Inflammatory macrophage treated with lipopolysaccharide for 1 hour (primary cell): ENCODE measurements at regions not wholly inside any gene's neighbourhood (a gene's known extent, or its start where the extent isn't known, plus 50 kb on each side); places are given as distances from the start of the nearest gene placed in this dataset.
A peak's percentile ranks its signal among the peaks of the same experiment; 100 is the strongest.
"Not testable (repeated sequence)": the region's sequence is repeated elsewhere in the genome, so short reads cannot be mapped to it uniquely, and the experiment has no call there.

Experiments used
- DNase-seq, 2 donors: peaks; one replicate each; pipeline ENCODE4 v3.0.0-alpha.2; 2020 to 2022

DNA sequence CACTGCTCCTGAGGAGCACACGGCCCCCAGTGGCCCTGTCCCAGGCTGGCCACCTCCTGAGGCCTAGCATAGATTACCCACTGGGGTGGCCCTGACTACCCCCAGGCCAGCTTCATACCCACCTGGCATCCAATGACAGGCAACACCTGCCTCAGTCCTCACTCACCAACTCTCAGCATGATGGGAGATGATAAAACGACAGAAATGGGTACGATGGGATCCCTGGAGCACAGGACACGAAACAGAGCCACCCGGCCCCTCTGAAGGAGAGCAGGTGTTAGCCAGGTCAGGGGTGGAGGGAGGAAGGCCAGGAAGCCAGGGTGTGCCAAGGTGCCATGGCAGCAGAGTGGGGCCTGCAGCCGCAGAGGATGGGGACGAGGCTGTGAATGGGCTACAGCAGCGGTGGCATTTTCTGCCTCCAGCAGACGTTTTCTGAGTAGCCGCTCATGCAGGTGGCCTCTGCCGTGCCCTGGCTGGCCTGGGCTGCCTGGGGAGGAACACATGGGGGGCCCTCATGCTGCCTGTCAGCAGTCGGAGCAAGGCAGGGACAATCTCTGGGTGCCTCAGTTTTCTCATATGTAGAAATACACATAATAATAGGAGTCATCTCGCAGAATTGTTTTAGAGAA, 50.2 kb upstream of the FGF3 start:
- no peak for DNase-seq

DNA sequence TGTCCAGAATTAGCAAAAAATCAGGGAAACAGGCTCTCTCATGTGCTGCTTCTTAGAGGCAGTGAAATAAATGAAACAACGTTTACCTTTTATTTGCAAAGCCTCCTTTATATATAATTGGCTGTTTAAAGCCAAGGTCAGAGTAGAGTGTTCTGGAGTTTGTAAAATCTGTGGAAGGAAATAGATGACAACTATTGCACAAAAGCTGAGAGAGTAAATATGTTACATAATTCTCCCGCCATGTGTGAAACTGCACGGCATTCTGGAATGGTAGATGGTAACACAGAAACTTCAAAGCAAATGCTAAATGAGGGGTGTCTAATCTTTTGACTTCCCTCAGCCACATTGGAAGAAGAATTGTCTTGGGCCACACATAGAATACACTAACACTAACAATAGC, 51.5 kb upstream of the FGF3 start:
- peak in 1 of 2 donors; percentile 13 for DNase-seq

DNA sequence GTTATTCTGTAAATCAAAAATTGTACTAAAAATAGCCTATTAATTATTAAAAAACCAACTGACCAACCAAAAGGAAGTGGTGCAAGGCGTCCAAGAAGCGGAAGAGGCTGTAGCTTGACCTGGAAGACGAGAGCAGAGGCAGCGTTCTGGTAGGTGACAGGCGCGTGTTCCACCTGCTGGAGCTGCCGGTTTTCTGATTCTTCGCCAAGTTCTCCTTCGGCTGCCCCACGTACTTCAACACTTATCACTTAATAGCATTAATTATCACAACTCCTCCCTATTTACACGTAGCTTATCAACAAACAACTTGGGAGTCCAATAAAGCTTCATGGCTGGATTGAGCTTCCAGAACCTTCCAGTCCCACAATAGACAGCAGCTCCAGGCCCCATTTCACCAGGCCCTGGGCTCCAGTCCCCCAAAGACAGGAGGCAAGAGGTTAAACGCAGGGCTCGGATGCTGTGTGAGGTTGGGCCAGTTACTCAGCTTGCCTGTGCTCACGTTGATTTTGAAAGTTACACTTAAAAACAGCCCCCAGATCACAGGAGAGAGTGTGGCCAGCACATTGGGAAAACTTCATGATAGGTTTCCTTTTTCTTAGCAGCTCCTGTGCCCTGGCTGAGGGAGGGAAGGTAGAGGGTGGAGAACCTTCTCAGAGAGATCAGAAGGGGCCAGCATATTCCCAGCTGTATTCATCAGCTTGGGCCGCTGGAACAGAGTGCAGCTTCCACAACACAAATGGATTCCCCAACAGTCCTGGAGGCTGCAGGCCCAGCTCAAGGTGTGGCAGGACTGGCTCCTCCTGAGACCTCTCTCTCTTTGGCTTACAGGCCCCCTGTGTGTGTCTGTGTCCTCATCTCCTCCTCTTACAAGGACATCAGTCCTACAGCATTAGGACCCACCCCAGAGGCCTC, 54.2 kb upstream of the FGF3 start:
- no peak for DNase-seq

DNA sequence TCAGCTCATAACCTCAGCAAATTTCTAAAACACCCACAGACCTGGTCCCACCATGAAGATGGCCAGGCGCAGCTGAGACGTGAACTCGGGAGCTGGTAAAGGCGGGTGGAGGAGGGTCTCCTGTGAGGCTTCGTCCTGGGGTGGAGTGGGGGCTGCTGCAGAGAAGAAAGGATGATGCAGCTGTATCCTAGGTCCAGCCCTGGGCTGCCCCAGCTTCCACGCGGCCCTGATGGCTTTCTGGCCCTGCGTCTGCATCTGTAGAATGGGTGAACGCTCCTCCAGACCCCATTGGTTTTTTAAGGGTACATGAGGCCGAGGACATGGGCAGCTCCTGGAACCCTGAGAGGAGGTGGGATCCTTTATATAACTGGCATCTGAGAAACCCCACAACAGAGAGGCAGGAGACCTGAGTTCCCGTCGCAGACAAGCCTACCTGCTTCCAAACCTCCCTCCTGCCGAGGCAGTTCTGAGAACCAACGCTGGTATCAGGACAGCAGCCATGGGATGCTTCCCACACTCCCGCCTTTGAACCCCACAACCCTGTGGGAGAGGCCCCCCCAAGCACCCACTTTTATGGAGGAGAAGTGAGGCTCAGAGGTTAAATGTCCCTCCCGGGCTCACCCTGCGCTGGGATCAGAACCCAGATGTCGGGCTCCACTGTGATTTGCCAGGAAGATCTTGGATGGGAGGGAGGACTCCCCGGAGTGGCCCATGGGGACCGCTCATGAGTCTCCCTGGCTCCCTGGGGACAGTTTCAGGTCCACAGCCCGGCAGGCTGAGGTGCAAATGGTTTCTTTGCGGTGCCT, 55.2 kb upstream of the FGF3 start:
- no peak for DNase-seq

DNA sequence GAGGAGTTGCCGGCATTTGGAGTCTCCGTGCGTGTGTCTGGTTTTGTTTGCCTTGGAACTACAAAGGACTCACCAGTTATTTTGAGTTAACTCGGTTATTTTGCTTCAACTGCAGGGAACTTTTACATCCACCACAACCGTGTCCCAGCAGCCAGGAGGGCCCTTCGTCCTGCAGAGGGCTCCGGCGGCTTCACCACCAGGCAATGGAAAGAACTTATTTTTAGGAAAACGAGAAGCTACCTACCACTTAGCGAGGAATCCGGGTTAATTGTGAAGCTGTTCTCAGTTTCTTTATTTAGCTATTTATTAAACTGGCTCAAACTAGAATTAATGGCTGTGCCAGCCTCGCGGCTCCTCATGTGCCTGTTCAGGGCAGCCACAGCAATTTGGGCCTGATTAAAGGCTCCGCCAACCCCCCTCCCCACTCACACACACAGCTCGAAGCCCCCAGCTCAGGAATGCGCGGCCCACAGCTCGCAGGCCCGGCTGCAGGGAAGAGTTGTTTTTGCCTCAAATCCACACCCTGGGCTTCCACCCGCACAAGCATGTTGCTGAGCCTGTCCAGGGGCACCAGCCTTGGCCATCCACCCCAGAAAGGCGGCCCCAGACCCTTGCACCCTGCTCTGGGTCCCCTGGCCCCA, 55.9 kb upstream of the FGF3 start:
- no peak for DNase-seq

DNA sequence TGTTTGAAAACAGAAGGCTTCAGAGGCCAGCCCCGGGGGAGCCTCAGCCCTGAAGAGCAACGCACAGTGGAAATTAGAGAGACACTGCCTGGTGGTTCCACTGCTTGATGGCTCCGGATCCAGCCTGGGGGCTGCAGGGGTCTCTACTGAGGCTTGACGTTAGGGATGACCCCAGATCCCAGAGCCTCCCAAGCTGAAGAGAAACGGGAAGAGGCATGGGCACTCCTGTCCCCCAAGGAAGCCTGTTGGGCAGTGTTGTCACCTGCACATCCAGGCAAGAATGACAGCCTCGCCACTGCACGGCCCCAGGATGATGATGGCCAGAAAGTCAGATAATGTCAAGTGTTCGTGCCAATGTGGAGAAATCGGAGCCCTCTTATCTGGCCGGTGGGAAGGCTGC, 56.8 kb upstream of the FGF3 start:
- no peak for DNase-seq

DNA sequence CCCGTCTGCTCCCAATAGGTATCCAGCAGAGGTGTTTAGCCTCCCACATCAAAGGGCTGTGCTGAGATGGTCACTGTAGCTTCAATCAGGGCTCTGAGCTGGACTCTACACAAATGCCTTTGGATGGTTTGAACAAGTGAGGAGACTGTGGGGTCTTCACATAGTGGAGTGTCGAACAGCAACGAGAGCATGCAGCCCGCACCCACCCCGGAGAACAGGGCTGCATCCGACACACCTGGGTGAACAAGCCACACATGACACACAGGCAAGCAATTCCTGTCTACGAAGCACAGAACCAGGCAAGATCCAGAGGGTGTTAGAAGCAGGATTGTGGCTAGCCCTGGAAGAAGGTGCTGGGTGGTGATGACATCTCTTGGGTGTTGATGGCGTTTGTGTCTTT, 58.0 kb upstream of the FGF3 start:
- DNase-seq = no peak

DNA sequence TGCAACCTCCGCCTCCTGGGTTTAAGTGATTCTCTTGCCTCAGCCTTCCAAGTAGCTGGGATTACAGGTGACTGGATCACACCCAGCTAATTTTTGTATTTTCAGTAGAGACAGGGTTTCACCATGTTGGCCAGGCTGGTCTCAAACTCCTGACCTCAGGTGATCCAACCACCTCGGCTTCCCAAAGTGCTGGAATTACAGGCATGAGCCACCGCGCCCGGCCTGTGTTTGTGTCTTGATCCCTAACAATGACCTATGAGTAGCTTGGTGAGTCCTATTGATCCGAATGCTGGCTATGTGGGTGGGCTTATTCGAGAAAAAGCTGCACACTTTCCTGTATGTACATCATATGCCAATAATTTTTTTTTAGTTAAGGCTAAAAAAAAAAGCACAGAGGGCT, 58.5 kb upstream of the FGF3 start:
- DNase-seq = not testable (repeated sequence)

DNA sequence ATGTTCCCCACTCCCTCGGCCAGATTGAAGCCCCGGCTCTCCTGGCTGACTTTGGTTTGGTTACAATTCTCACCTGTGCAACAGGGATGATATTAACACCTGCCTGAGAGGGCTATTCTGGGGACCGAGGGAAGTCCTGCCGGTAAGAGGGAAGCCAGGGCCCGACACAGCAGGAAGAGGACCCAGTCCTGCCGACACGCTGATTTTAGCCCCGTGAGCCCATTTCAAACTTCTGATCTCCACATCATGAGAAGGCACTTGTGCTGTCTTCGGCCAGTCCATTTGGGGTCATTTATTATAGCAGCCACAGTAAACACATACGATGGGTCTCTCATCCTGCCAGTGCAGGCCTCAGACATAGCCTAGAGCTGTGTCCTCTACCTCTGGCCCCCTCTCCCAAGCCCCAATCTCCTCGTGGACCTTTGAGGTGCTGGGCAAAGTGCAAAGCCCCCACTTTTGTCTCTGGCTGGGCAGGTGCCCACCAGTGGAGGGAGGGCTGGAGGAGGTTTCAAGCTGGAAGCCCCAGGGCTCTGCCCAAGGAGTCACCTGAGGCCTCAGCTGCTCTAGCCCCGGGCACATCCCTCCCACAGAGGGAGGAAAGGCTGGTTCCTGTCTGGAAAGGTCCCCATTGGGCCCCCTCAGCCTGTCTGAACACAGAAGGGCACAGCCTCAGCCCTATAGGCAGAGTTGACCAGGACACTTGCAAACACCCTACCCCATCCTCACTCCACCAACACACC, 59.1 kb upstream of the FGF3 start:
- no peak for DNase-seq

DNA sequence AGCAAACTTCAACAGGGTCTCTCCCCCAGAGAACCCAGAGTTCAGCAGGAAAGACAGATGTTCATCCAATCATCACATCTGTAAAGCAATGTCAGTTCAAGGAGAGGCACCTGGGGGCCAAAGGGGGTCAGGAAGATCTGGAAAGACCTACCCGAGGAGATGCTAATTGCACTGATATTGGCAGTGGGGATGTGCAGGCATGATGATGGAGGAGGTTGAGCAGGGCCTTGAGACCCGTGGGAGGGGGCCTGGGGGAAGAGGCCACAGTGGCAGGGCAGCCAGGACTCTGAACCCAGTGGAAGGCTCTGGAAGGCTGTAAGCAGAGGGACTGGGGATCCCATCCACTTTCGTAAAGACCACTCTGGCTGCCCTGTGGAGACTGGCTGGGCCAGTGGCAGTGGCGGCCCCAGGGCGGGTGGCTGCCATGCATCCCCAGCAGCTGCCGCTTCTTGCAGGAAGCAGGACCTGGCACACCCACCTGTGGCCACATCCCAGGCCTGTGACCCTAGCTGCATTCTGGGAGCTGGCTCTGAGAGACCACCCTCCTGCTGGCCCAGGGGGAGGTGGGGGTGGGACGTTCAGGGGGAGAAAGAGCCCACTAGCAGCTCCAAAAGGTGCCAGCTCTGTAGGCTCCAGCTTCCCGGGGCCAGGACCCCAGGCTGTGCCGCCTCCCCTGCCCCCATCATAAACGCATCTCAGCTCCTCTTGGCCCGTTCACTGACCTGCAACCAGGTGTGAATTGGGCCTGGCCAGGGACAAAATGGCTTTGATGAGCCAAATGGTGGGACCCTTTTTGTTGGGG, 59.9 kb upstream of the FGF3 start:
- DNase-seq = no peak

DNA sequence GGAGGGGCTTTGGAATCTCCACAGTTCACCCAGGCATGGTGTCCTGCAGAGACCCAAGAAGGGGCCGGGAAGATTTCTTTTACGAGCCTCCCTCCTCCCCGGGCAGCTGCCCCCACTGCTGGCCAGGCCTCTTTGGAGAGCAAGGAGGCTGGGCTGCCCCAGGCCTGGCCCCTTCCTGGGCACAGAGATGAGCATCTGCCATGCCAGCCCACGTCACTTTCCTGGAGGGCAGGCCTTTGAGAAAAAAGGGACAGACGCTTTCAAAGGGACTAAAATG, 60.5 kb upstream of the FGF3 start:
- no peak for DNase-seq

DNA sequence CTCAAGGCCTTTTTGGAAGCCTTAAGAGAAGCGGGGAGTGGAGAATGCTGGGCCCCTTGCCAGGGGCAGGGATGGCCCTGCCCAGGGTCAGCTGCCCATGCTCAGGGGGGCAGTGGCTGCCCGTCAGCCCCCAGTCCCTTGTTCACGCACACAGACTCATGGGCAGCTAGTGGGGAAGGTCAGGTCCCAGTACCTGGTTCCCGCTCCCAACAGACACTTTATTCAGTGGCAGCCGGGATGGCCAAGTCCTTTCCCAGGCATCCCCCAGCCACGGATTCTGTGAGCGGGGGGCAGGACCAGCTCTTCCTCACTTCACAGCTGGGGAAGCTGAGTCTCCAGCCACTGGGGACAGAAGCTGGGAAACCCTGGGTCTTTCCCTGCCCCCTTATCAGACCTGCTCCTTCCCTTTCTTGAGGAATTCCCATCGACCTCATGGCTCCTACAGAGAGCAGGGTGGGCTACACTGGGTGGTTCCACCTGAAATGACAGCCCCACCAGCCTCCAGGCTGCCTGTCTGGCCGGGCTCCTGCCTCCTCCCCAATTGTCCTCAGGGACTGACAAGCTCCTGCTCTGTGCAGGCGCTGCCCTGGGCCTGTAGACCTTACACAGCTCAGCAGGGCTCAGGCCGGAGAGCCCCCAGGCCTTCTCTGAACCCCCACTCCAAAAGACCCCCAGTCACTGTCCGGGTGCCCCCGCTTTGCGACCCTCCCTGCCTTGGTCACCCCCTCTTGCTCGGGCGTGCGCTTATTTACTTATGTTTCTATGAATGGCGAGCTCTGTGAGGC, 61.0 kb upstream of the FGF3 start:
- no peak for DNase-seq

DNA sequence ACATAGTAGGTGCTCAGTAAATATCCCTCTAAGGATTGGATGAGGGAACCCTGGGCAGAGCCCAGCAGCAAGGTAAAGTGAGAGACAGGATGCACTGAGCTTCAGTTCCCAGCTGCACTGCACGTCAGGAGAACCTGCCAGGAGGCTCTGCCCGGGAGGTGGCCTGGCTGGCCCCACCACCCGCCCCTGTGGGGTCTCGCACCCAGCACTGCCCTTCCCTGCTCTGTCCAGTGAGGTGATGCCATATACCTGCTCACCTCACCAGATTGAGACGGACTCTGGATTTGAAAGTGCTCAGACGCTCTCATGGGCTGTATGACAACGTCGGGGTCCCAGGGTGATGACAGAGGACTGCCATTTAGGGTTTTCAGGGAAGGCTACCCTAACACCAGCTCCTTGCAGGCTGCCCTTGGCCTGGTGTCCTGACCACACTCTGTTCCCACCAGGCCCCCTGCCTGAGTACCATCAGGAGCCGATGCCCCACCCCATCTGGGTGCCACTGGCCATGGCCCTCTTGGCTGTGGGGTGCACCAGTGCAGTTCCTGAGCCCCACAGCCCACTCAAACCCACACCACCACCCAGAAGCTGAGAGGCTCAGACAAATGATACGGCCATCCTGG, 61.7 kb upstream of the FGF3 start:
- DNase-seq = no peak

DNA sequence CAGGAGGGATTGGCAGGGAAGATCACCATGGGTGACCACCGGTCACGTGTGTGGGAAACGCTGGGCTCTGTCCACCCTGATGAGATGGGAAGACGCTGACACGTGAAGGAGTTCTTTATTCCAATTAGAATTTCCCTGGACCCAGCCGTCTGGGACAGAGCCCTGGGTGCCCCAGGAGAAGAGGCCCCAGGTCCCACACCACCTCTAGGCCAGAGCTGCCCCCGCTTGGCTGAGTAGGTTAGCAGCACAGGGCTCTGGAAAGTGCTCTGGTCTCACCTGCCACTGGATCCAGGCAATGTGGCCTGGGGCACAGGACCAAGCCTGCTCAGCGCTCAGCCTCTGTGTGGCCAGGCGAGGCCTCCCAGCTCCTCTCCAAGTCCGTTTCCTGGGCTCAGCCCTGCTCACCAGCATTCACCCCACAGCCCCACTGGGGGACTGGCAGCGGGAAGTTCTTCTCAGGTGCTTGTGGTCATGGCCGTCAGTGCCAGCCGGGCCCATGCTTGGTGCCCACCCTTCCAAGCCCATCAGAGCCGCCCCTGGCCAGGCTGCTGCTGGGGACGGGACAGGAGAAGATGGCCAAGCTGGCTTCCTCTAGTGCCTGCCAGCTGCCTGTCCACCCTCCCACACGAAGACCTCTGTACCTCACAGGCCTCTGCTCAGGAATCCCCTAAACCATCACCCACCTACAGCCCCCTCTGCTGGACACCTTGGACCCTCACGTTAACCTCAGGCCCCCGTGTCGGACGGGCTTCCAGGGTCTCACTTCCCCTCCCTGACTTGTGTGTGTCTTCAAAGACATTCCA, 62.5 kb upstream of the FGF3 start:
- DNase-seq = no peak

DNA sequence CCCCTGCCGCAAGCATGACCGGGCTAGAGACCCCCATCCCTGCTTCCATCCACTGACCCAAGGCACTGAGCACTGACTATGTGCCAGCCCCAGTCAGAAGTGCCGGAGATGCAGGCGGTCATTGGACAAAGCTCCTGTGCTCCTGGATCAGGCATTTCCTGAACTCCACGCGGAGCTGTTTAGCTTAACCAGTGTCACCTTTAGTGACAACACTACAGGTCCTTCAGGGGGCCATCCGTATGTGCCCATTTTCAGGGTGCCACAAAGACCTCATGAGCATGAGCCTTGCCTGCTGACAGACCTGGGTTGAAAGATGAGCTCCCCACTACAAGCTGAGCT, 63.0 kb upstream of the FGF3 start:
- DNase-seq = no peak

DNA sequence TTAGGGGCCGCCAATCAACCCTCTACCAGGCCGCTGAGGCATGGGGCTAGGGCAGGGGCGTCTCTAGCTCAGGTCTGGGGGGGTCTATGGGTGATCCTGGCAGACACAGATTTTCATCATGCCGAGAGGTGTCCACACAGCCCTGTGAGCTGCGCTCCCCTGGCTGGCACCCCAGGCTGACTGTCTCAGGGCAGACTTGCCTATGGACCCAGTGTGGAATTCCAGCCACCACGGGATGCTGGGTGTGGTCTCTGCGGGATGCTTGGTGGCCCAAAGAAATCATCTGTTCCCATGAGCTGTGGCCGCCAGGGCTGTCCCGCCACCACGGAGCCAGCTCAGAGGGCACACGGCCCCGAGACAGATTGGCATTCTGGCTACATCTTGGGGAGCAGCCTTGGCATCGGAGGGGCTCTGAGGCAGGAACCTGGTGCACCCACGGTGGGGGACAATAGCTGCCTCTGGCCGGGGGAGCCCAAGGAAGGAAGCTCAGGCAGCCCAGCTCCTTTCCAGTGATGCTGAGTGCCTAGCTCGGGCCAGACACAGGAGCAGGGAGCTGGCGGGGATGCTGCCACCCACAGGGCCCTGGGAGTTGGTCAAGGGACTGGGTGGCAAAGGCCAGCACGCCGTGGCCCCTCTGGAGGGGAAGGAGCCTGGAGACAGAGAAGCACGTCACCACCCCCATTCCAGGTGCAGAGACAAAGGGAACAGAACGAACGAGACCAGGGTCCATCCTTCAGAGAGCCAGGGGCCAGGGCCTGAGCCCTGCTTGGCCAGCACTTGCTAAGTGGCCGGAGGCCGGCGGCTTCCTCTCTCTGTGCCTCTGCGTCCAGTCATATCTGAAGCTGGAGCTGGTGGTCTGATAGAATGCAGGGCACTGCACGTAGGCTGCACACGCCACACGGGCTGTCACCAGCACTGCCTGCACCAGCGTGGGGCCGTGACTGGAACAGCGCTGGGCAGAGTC, 64.4 kb upstream of the FGF3 start:
- no peak for DNase-seq

DNA sequence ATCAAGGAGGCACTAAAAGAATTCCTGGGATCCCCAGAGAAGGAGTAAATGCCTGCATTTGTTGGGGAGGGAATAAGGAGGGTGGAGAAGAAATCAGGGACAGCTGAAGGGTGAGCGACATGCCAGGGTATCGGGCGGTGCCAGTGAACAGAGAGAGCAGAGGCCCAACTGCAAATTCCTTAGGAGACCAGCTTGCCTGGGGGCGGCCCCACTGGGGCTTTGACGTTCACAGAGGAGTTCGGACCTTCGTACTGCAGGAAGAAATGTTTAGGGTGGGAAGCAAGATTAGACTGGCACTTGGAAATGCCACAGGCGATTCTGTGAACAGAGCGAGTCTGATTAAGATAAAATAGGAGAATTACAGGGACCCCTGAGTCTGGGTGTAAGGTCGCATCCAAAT, 65.1 kb upstream of the FGF3 start:
- no peak for DNase-seq

DNA sequence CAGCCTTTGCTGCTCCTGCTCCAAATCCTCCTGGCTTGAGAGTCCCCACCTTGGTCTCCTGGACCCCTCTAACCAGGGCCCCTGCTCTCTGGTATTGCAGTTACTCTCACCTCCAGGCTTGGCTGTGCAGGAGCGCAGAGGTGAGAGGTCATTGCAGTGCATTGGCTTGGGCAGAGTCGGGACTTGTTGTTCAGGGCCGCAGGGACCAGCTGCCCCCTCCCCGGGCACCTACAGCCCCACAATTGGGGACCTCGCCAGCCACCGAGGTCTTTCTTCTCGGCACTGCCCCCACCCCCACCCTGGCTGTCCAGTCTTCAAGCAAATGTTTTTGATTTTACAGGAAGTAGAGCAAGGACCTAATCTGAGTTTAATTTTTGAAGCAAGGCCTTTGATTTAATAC, 65.5 kb upstream of the FGF3 start:
- DNase-seq = no peak

DNA sequence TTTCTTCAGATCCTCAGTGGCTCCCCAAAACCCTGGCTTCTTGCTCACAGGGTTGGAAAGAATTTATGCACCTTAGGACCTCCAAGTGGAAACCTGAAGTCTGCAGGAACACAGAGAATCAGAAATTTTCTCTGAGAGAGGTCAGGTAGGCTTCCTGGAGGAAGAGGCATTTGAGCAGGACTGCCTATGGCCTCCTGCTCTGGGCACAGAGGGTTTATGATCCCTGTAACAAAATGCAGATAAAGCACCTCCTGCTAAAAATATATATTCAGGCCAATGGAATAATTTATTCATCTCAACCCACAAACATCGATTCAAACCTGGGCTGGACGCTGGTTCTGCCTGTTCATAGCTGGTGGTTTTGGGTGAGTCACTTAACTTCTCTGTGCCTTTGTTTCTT, 68.1 kb upstream of the FGF3 start:
- DNase-seq = no peak
